Endodermal cell (in vitro differentiated cells): ENCODE measurements at regions not wholly inside any gene's neighbourhood (a gene's known extent, or its start where the extent isn't known, plus 50 kb on each side); places are given as distances from the start of the nearest gene placed in this dataset.

Experiments used
- DNase-seq: peaks from one replicate; pipeline ENCODE4 v3.0.0-alpha.2; 2017
- H3K27ac ChIP-seq: 2 replicates; pipeline ENCODE4 v1.5.1; 2013; ENCODE audit warnings: mild to moderate bottlenecking, low read depth, low read length, moderate library complexity
- H3K27me3 ChIP-seq: 2 replicates; pipeline ENCODE4 v1.6.1; 2013; ENCODE audit warnings: mild to moderate bottlenecking, low read length, moderate library complexity; ENCODE audit not compliant: insufficient read depth, control insufficient read depth, poor library complexity, severe bottlenecking
- H3K36me3 ChIP-seq: 2 replicates; pipeline ENCODE4 v1.7.0; 2013; ENCODE audit warnings: mild to moderate bottlenecking, low read length, moderate library complexity; ENCODE audit not compliant: control insufficient read depth, insufficient read depth
- H3K4me1 ChIP-seq: one replicate; pipeline ENCODE4 v1.7.0; 2013; ENCODE audit warnings: low read length; ENCODE audit not compliant: control insufficient read depth, insufficient read depth
- H3K4me3 ChIP-seq: 2 replicates; pipeline ENCODE4 v1.5.1; 2013; ENCODE audit warnings: mild to moderate bottlenecking, low read length, moderate library complexity
- H3K9ac ChIP-seq: 2 replicates; pipeline ENCODE4 v1.6.1; 2013; ENCODE audit warnings: mild to moderate bottlenecking, low read length, moderate library complexity; ENCODE audit not compliant: poor library complexity, severe bottlenecking; ENCODE audit errors: extremely low read depth
- H3K9me3 ChIP-seq: 2 replicates; pipeline ENCODE4 v1.6.1; 2013; ENCODE audit warnings: mild to moderate bottlenecking, low read length, moderate library complexity; ENCODE audit not compliant: control insufficient read depth
- H3K27ac Mint-ChIP-seq: 2 replicates; pipeline ENCODE4 v1.8.0; 2020; ENCODE audit warnings: mixed read lengths
- H3K27me3 Mint-ChIP-seq: 2 replicates; pipeline ENCODE4 v1.8.0; 2021; ENCODE audit warnings: mild to moderate bottlenecking, mixed read lengths; ENCODE audit not compliant: insufficient read depth
- H3K36me3 Mint-ChIP-seq: 2 replicates; pipeline ENCODE4 v1.8.0; 2020; ENCODE audit warnings: low read depth, mixed read lengths
- H3K4me1 Mint-ChIP-seq: 2 replicates; pipeline ENCODE4 v1.8.0; 2020; ENCODE audit warnings: mixed read lengths
- H3K4me3 Mint-ChIP-seq: 2 replicates; pipeline ENCODE4 v1.8.0; 2020; ENCODE audit warnings: mild to moderate bottlenecking, moderate library complexity, mixed read lengths
- H3K9me3 Mint-ChIP-seq: 2 replicates; pipeline ENCODE4 v1.8.0; 2020; ENCODE audit warnings: mild to moderate bottlenecking, mixed read lengths
- CTCF ChIP-seq: fragments of 200-600 bp; sonication (generic); conservative IDR thresholded peaks from 2 replicates; pipeline ENCODE4 v1.5.0; 2021; ENCODE audit warnings: antibody characterized with exemption, mild to moderate bottlenecking
- WGBS, 2 experiments: methylation state at CpG; one replicate each; pipeline versions ENCODE4 v1.1.5 to v1.1.7; 2013; ENCODE audit warnings: missing lambda C conversion rate in 2 of 2, mixed read lengths in 1 of 2; ENCODE audit not compliant: insufficient coverage in 1 of 2, insufficient read length in 1 of 2; 5-methylcytosine and 5-hydroxymethylcytosine counted together

- no peak for DNase-seq
- Mint-ChIP-seq H3K27me3 (peaks cover 5% of the 10 kb centered on the region), H3K4me1 (peaks cover 11% of the 10 kb centered on the region), H3K27ac (no peak overlapping the region), H3K36me3 (no peaks in the 10 kb centered on the region), H3K9me3 (peaks cover 5% of the 10 kb centered on the region), H3K4me3 (no peak overlapping the region)
- Histone ChIP-seq H3K9ac (no peak overlapping the region), H3K4me3 (no peak overlapping the region), H3K4me1 (no peaks in the 10 kb centered on the region), H3K9me3 (peaks cover under 1% of the 10 kb centered on the region), H3K36me3 (no peaks in the 10 kb centered on the region), H3K27ac (no peak overlapping the region), H3K27me3 (no peaks in the 10 kb centered on the region)
- TF ChIP-seq CTCF: no peak
- 100% methylated on average over 1 of the region's 1 CpG for WGBS, 2 experiments
Measured at GRCh38 chr4:81319657-81320056, 104.6 kb upstream of the PRKG2 start.

- Mint-ChIP-seq H3K27ac (no peak overlapping the region), H3K36me3 (no peaks in the 10 kb centered on the region), H3K27me3 (peaks cover 3% of the 10 kb centered on the region), H3K9me3 (peaks cover 3% of the 10 kb centered on the region), H3K4me3 (no peak overlapping the region), H3K4me1 (no peaks in the 10 kb centered on the region)
- Histone ChIP-seq H3K36me3 (no peaks in the 10 kb centered on the region), H3K9ac (no peak overlapping the region), H3K4me3 (no peak overlapping the region), H3K27me3 (no peaks in the 10 kb centered on the region), H3K27ac (no peak overlapping the region), H3K9me3 (no peaks in the 10 kb centered on the region), H3K4me1 (no peaks in the 10 kb centered on the region)
- no peak for DNase-seq
- 79 to 95% methylated on average over 2 to 3 of the region's 3 CpGs for WGBS, 2 experiments
- no peak for TF ChIP-seq CTCF
Measured at GRCh38 chr4:81314897-81315470, 100.0 kb upstream of the PRKG2 start.

GRCh38 chr4:81314196-81314896, 99.3 kb upstream of the PRKG2 start:
- no peak overlapping the region for H3K4me3 ChIP-seq
- H3K27me3 ChIP-seq: no peaks in the 10 kb centered on the region
- H3K4me1 ChIP-seq: no peaks in the 10 kb centered on the region
- H3K4me1 Mint-ChIP-seq: no peaks in the 10 kb centered on the region
- H3K9me3 ChIP-seq: no peaks in the 10 kb centered on the region
- WGBS, 2 experiments: 87 to 100% methylated on average over 2 to 6 of the region's 6 CpGs
- peaks cover 3% of the 10 kb centered on the region for H3K9me3 Mint-ChIP-seq
- H3K36me3 Mint-ChIP-seq: no peaks in the 10 kb centered on the region
- TF ChIP-seq CTCF: no peak
- no peak overlapping the region for H3K4me3 Mint-ChIP-seq
- H3K9ac ChIP-seq: no peak overlapping the region
- no peaks in the 10 kb centered on the region for H3K36me3 ChIP-seq
- DNase-seq: no peak
- peaks cover 3% of the 10 kb centered on the region for H3K27me3 Mint-ChIP-seq
- no peak overlapping the region for H3K27ac Mint-ChIP-seq
- no peak overlapping the region for H3K27ac ChIP-seq
